Sigmoid colon (tissue), 6 donors: ENCODE measurements at regions not wholly inside any gene's neighbourhood (a gene's known extent, or its start where the extent isn't known, plus 50 kb on each side); places are given as distances from the start of the nearest gene placed in this dataset.

Experiments
- DNase-seq: peaks from one replicate; pipeline ENCODE4 v3.0.0-alpha.2; 2019
- H3K27ac ChIP-seq, 4 donors: fragments of 200-600 bp; sonication (generic); one replicate each; pipeline ENCODE4 v1.5.1; 2016 to 2019; ENCODE audit warnings: mild to moderate bottlenecking in 1 of 4
- H3K27me3 ChIP-seq, 3 donors: fragments of 200-600 bp; sonication (generic); one replicate each; pipeline ENCODE4 v1.5.1; 2019; ENCODE audit warnings: mild to moderate bottlenecking in 1 of 3
- H3K36me3 ChIP-seq, 4 donors: fragments of 200-600 bp; sonication (generic); one replicate each; pipeline ENCODE4 v1.5.1; 2016 to 2019
- H3K4me1 ChIP-seq, 4 donors: fragments of 200-600 bp; sonication (generic); one replicate each; pipeline ENCODE4 v1.5.1; 2017 to 2019
- H3K4me3 ChIP-seq, 4 donors: fragments of 200-600 bp; sonication (generic); one replicate each; pipeline ENCODE4 v1.5.1; 2017 to 2019; ENCODE audit warnings: mild to moderate bottlenecking in 2 of 4, moderate library complexity in 1 of 4
- H3K9me3 ChIP-seq, 4 donors: fragments of 200-600 bp in 3 of 4; sonication (generic) in 3 of 4; one replicate each; pipeline versions ENCODE4 v1.5.1 to v1.6.1; 2013 to 2019
- CTCF ChIP-seq, 4 experiments: fragments of 450-650 bp in 3 of 4; fragments of 200-600 bp in 1 of 4; IDR thresholded peaks; one replicate each; pipeline ENCODE4 v1.5.1; 2016 to 2019; ENCODE audit warnings: antibody characterized with exemption in 4 of 4, mild to moderate bottlenecking in 3 of 4, moderate library complexity in 2 of 4
- EP300 ChIP-seq, 4 donors: sonication (generic); formaldehyde crosslinking; IDR thresholded peaks; one replicate each; pipeline ENCODE4 v1.6.1; 2017; ENCODE audit warnings: antibody characterized with exemption in 4 of 4
- POLR2A ChIP-seq, 2 donors: fragments of 450-650 bp; IDR thresholded peaks; one replicate each; pipeline ENCODE4 v1.6.1; 2016; ENCODE audit warnings: antibody characterized with exemption in 2 of 2, mild to moderate bottlenecking in 2 of 2, moderate library complexity in 2 of 2
- POLR2AphosphoS5 ChIP-seq, 4 donors: sonication (generic); formaldehyde crosslinking; IDR thresholded peaks; one replicate each; pipeline ENCODE4 v1.6.1; 2017; ENCODE audit warnings: antibody characterized with exemption in 4 of 4
- WGBS, 2 donors: extraction: QIAGEN DNeasy Blood & Tissue Kit; methylation state at CpG; one replicate each; pipeline ENCODE4 v1.1.7; 2013; 5-methylcytosine and 5-hydroxymethylcytosine counted together
- intact Hi-C: fragments of 100-400 bp; cut with DNase I; formaldehyde crosslinking; loops from one replicate; pipeline ENCODE4 v1.15.1; 2023
- donor health status: healthy with polysubstance abuse.
- donor health status: healthy.

DNA sequence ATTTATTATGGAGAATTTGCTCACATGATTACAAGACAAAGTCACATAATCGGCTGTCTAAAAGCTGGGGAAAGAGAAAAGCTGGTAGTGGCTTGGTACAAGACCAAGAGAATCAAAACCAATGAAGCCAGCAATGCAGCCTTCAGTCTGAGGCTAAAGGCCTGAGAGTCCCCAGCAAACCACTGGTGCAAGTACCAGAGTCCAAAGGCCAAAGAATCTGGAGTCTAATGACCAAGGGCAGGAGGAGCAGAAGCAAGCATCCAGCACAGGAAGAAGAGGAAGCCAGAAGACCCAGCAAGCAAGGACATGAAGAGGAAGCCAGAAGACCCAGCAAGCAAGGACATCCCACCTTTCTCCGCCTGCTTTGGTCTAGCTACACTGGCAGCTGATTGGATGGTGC, 250.6 kb upstream of the SALL1 start:
- Histone ChIP-seq H3K27me3 (no peaks in the 10 kb centered on the region), H3K36me3 (no peaks in the 10 kb centered on the region), H3K27ac (no peak overlapping the region), H3K4me1 (no peaks in the 10 kb centered on the region), H3K4me3 (no peak overlapping the region), H3K9me3 (peaks cover 0 to 4% (median 0%) of the 10 kb centered on the region in 4 donors)
- TF ChIP-seq EP300 (IDR thresholded peaks at IDR 0.05) = no peak
- no peak for TF ChIP-seq POLR2A (IDR thresholded peaks at IDR 0.05)
- no peak for TF ChIP-seq CTCF (IDR thresholded peaks at IDR 0.05)
- no peak for TF ChIP-seq POLR2AphosphoS5 (IDR thresholded peaks at IDR 0.05)
- no peak for DNase-seq
- intact Hi-C loops = no loop called here
- 87 to 89% methylated on average over 2 of the region's 2 CpGs for WGBS, 2 donors

DNA sequence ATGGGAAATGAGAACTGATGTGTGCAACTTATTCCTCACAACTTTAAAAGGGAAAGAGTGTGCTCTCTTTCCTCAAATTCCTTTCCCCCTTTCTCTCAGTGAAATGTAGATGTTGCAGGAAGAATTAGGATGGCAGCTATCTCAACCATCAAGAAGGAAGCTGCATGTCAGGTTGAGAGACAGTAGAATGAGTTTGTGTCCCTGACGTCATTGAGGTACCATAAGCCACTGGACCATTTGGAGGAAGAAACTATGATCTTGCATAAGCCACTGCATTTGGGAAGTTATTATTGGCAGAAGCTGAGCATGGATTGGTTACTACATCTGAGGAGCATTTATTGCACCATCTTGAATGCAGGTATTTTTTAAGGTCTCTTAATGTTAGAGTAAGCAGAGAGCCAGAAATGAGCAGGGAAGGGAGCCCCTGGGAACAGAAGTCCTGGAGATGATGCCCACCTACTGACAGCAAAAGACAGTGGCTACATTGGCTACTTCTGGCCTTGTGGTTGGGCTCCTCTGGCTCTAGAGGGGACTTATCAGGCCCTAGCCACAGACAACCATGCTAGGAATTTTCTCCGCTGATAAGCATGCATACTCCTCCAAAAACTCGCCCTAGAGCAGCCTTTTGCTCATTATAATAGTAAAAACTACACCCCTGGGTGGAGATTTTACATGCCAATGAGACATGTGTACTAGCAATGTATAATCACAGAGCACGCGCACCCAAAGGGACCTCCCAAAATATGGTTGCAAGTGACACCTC, 249.0 kb upstream of the SALL1 start:
- peaks cover 0 to 4% (median 0%) of the 10 kb centered on the region in 4 donors for H3K9me3 ChIP-seq
- H3K4me1 ChIP-seq = no peaks in the 10 kb centered on the region
- TF ChIP-seq POLR2AphosphoS5 (IDR thresholded peaks at IDR 0.05) (no peak), CTCF (IDR thresholded peaks at IDR 0.05) (no peak), EP300 (IDR thresholded peaks at IDR 0.05) (no peak), POLR2A (IDR thresholded peaks at IDR 0.05) (no peak)
- no peak overlapping the region for H3K4me3 ChIP-seq
- H3K27ac ChIP-seq = no peak overlapping the region
- no peaks in the 10 kb centered on the region for H3K36me3 ChIP-seq
- WGBS, 2 donors = 76 to 85% methylated on average over 5 of the region's 5 CpGs
- H3K27me3 ChIP-seq = no peaks in the 10 kb centered on the region
- intact Hi-C loops = no loop called here
- no peak for DNase-seq

DNA sequence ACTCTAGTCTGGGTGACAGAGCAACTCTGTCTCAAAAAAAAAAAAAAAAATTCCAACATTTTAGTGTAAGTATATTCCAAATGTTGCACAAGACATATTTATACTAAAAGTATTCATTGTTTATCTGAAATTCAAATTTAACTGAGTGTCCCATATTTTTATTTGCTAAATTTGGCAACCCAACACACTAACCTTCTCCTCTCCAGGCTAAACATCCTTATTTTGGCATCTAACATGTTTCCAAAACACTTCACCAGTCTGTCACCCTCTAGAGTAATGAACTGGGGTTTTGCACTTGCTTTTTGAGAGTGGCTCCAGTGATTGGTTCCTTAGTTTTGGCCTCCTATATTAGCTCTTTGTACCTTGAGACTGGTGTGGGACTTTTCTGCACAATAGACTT, 243.4 kb upstream of the SALL1 start:
- Histone ChIP-seq H3K27ac (no peak overlapping the region), H3K4me1 (no peaks in the 10 kb centered on the region), H3K4me3 (no peak overlapping the region), H3K36me3 (no peaks in the 10 kb centered on the region), H3K27me3 (peaks cover 0 to 7% (median 0%) of the 10 kb centered on the region in 3 donors), H3K9me3 (peaks cover 0 to 3% (median 0%) of the 10 kb centered on the region in 4 donors)
- TF ChIP-seq POLR2AphosphoS5 (IDR thresholded peaks at IDR 0.05) (no peak), EP300 (IDR thresholded peaks at IDR 0.05) (no peak), POLR2A (IDR thresholded peaks at IDR 0.05) (no peak), CTCF (IDR thresholded peaks at IDR 0.05) (no peak)
- DNase-seq = no peak
- intact Hi-C loops = no loop called here

- no peaks in the 10 kb centered on the region for H3K36me3 ChIP-seq
- no peak for DNase-seq
- 85 to 89% methylated on average over 2 of the region's 2 CpGs for WGBS, 2 donors
- no peak for TF ChIP-seq POLR2A (IDR thresholded peaks at IDR 0.05)
- TF ChIP-seq EP300 (IDR thresholded peaks at IDR 0.05) = no peak
- TF ChIP-seq CTCF (IDR thresholded peaks at IDR 0.05) = no peak
- no peak for TF ChIP-seq POLR2AphosphoS5 (IDR thresholded peaks at IDR 0.05)
- intact Hi-C loops = no loop called here
- H3K4me3 ChIP-seq = no peak overlapping the region
- H3K9me3 ChIP-seq = peaks cover 0 to 6% (median 2%) of the 10 kb centered on the region in 4 donors
- H3K27ac ChIP-seq = no peak overlapping the region
- H3K27me3 ChIP-seq = peaks cover 0 to 10% (median 0%) of the 10 kb centered on the region in 3 donors
- H3K4me1 ChIP-seq = no peaks in the 10 kb centered on the region
These were observed 242.4 kb upstream of the SALL1 start for GRCh38 chr16:51393381-51394005.
